Gastrocnemius medialis (tissue), 4 donors: ENCODE measurements at regions not wholly inside any gene's neighbourhood (a gene's known extent, or its start where the extent isn't known, plus 50 kb on each side); places are given as distances from the start of the nearest gene placed in this dataset.

Experiments
- ATAC-seq, 2 donors: fragments of 150-250 bp; one replicate each; pipeline ENCODE4 v1.9.1; 2016
- DNase-seq, 2 donors: peaks; one replicate each; pipeline ENCODE4 v3.0.0-alpha.2; 2019
- H3K27ac ChIP-seq, 4 donors: fragments of 200-600 bp; sonication (generic); 1 replicate in 1 of 4; 2 replicates in 3 of 4; pipeline ENCODE4 v1.5.1; 2016 to 2018; ENCODE audit warnings: mild to moderate bottlenecking in 2 of 4, moderate library complexity in 1 of 4
- H3K27me3 ChIP-seq, 3 donors: fragments of 200-600 bp; sonication (generic) in 2 of 3; 1 replicate in 1 of 3; 2 replicates in 2 of 3; pipeline versions ENCODE4 v1.5.1 to v1.6.0; 2016 to 2019; ENCODE audit warnings: mild to moderate bottlenecking in 1 of 3, moderate library complexity in 1 of 3
- H3K36me3 ChIP-seq, 2 donors: fragments of 200-600 bp; sonication (generic) in 1 of 2; one replicate each; pipeline ENCODE4 v1.5.1; 2017 to 2018
- H3K4me1 ChIP-seq, 2 donors: fragments of 200-600 bp; sonication (generic) in 1 of 2; one replicate each; pipeline ENCODE4 v1.5.1; 2016 to 2017; ENCODE audit warnings: mild to moderate bottlenecking in 2 of 2
- H3K4me3 ChIP-seq, 4 donors: fragments of 200-600 bp; sonication (generic) in 3 of 4; 1 replicate in 1 of 4; 2 replicates in 3 of 4; pipeline ENCODE4 v1.5.1; 2016 to 2019; ENCODE audit warnings: mild to moderate bottlenecking in 2 of 4
- H3K9me3 ChIP-seq, 3 donors: fragments of 200-600 bp; sonication (generic) in 2 of 3; 1 replicate in 1 of 3; 2 replicates in 2 of 3; pipeline ENCODE4 v1.5.1; 2016 to 2019
- POLR2A ChIP-seq, 2 donors: fragments of 450-650 bp; IDR thresholded peaks; one replicate each; pipeline ENCODE4 v1.6.1; 2017; ENCODE audit warnings: antibody characterized with exemption in 2 of 2, mild to moderate bottlenecking in 2 of 2, moderate library complexity in 2 of 2
- in situ Hi-C, 4 donors: fragments of 200-750 bp; cut with MboI; loops; one replicate each; pipeline versions ENCODE4 v1.15.0 to v1.8.0; 2017; ENCODE audit warnings: low sequenced_read_pairs in 4 of 4
- intact Hi-C: fragments of 100-400 bp; cut with DNase I; formaldehyde crosslinking; loops from one replicate; pipeline ENCODE4 v1.15.1; 2023; ENCODE audit warnings: low total_unique reads
- TF ChIP-seq, protein P1 (sequence below), 5 experiments: fragments of 450-650 bp in 3 of 5; fragments of 200-600 bp in 2 of 5; sonication (generic) in 2 of 5; IDR thresholded peaks in 4 of 5; conservative IDR thresholded peaks in 1 of 5; 1 replicate in 4 of 5; 2 replicates in 1 of 5; pipeline ENCODE4 v1.5.1; 2016 to 2019; ENCODE audit warnings: antibody characterized with exemption in 5 of 5, mild to moderate bottlenecking in 3 of 5, moderate library complexity in 3 of 5

DNA sequence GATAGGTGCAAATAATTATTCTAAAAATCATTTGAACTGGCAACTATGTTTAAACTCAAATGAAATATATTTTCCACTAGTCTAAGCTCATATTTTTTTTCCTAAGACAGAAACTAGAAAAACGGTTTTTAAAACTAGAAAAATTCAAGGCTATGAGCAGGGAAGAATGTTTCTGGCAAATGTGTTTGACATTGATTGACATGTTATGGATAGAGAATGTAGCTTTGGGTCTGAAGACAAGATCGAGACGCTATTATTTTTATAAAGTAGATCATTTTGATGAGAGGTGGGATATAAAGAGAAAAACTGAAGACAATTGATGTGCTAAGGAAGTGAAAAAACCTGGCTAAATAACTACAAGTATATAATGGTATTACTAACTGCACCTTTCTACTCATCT, 415.2 kb downstream of the GABRB3 start:
- Histone ChIP-seq H3K4me1 (no peaks in the 10 kb centered on the region), H3K27ac (no peak overlapping the region), H3K4me3 (no peak overlapping the region), H3K36me3 (no peaks in the 10 kb centered on the region), H3K9me3 (no peaks in the 10 kb centered on the region), H3K27me3 (no peaks in the 10 kb centered on the region)
- intact Hi-C loops (no loop called here), in situ Hi-C loops (no loop called here)
- ATAC-seq (no peak), DNase-seq (no peak)
- TF ChIP-seq, protein P1, sequence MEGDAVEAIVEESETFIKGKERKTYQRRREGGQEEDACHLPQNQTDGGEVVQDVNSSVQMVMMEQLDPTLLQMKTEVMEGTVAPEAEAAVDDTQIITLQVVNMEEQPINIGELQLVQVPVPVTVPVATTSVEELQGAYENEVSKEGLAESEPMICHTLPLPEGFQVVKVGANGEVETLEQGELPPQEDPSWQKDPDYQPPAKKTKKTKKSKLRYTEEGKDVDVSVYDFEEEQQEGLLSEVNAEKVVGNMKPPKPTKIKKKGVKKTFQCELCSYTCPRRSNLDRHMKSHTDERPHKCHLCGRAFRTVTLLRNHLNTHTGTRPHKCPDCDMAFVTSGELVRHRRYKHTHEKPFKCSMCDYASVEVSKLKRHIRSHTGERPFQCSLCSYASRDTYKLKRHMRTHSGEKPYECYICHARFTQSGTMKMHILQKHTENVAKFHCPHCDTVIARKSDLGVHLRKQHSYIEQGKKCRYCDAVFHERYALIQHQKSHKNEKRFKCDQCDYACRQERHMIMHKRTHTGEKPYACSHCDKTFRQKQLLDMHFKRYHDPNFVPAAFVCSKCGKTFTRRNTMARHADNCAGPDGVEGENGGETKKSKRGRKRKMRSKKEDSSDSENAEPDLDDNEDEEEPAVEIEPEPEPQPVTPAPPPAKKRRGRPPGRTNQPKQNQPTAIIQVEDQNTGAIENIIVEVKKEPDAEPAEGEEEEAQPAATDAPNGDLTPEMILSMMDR (IDR thresholded peaks at IDR 0.05 in 4 of 5, conservative IDR thresholded peaks at IDR 0.05 in 1 of 5), result no peak
- no peak for TF ChIP-seq POLR2A (IDR thresholded peaks at IDR 0.05)

DNA sequence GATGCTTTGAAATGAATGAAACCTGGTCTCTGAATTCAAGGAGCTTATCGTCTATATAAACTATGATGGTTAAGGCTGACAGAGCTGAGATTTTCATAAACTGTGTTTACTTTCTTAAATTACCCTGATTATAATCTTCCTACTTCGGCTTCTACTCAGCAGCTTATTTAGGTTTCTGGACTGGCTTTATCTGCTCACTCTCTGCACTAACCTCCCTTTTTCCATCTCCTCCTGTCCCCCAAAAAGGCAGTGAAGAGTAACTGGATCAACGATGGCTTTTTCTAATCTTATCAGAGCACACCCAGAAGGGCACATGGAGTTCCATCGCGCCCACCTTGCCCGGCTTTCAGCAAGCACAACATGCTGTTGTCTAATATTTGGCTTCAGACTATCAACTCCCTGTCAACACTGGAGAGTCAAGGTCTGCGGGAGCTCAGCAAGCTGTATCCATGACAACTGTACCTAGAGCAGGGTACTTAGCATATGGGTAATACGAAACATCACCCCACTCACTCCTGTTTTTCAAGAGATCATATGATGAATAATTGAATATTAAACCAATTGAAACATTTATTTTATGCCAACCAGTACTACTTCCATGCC, 417.3 kb downstream of the GABRB3 start:
- Histone ChIP-seq H3K36me3 (no peaks in the 10 kb centered on the region), H3K4me1 (no peaks in the 10 kb centered on the region), H3K4me3 (no peak overlapping the region), H3K27me3 (no peaks in the 10 kb centered on the region), H3K9me3 (no peaks in the 10 kb centered on the region), H3K27ac (no peak overlapping the region)
- TF ChIP-seq POLR2A (IDR thresholded peaks at IDR 0.05), result no peak
- TF ChIP-seq, protein P1 (IDR thresholded peaks at IDR 0.05 in 4 of 5, conservative IDR thresholded peaks at IDR 0.05 in 1 of 5), result no peak
- DNase-seq, result no peak
- in situ Hi-C loops, result no loop called here
- no peak for ATAC-seq
- intact Hi-C loops, result no loop called here

DNA sequence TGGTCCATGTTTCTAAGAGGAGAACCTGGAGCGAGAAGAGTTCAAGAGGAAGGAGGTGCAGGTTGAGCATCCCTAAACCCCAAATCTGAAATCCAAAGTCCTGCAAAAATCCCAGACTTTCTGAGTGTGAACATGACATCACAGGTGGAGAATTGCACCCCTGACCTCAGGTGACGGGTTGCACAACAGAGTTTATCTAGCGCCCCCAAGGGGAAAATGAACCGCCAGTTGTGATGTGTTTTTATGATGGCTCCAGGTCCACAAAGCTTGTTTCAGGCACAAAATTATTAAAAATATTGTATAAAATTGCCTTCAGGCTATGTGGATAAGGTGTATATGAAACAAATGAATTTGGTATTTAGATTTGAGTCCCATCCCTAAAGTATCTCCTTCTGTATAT, 420.0 kb downstream of the GABRB3 start:
- DNase-seq, result no peak
- Histone ChIP-seq H3K4me3 (no peak overlapping the region), H3K36me3 (no peaks in the 10 kb centered on the region), H3K27ac (no peak overlapping the region), H3K4me1 (no peaks in the 10 kb centered on the region), H3K9me3 (no peaks in the 10 kb centered on the region), H3K27me3 (no peaks in the 10 kb centered on the region)
- TF ChIP-seq, protein P1 (IDR thresholded peaks at IDR 0.05 in 4 of 5, conservative IDR thresholded peaks at IDR 0.05 in 1 of 5), result no peak
- TF ChIP-seq POLR2A (IDR thresholded peaks at IDR 0.05), result no peak
- in situ Hi-C loops (no loop called here), intact Hi-C loops (no loop called here)
- ATAC-seq, result no peak

DNA sequence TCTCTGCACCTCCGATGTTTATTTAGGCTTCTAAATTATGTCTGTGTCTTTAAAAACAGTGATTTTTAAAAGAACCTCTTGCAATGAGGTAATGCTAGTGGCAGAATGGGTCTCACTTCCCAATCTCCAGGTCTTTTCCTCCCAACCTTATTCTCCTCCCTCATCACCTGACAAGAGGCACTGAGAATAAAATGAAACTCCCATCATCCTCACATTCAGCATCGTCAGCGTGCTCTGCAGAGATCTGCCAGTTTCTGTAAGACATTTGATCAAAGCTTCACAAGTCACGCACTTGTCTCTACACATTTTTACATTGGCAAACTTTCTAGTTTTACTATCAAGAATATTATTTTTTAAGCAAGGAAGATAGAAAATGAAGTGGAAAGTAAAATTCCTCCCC, 420.5 kb downstream of the GABRB3 start:
- Histone ChIP-seq H3K4me3 (no peak overlapping the region), H3K27ac (no peak overlapping the region), H3K9me3 (no peaks in the 10 kb centered on the region), H3K4me1 (no peaks in the 10 kb centered on the region), H3K36me3 (no peaks in the 10 kb centered on the region), H3K27me3 (no peaks in the 10 kb centered on the region)
- DNase-seq, result no peak
- no peak for ATAC-seq
- intact Hi-C loops (no loop called here), in situ Hi-C loops (no loop called here)
- TF ChIP-seq, protein P1 (IDR thresholded peaks at IDR 0.05 in 4 of 5, conservative IDR thresholded peaks at IDR 0.05 in 1 of 5), result no peak
- TF ChIP-seq POLR2A (IDR thresholded peaks at IDR 0.05), result no peak

DNA sequence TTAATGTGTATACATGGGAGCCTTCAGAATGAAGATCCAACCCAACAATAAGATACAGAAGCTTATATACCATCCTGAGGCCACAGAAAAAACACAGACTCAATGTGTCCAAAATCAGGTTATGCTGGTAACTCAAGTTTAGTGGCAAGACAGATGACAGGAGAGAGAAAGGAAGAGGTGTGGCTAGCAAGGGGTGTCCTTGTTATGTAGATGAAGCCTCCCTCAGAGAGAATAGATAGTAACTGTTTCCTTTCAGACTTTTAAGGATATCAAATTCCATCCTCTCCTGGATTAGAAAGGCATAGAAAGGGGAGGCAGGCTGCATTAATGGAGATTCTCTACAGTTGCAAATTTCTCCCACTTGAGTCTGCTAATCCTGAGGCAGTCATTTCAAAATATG, 447.4 kb downstream of the GABRB3 start:
- no peaks in the 10 kb centered on the region for H3K27me3 ChIP-seq
- TF ChIP-seq, protein P1 (IDR thresholded peaks at IDR 0.05 in 4 of 5, conservative IDR thresholded peaks at IDR 0.05 in 1 of 5), result no peak
- no peak for TF ChIP-seq POLR2A (IDR thresholded peaks at IDR 0.05)
- H3K27ac ChIP-seq, result no peak overlapping the region
- DNase-seq (no peak), ATAC-seq (no peak)
- no peaks in the 10 kb centered on the region for H3K36me3 ChIP-seq
- no peaks in the 10 kb centered on the region for H3K4me1 ChIP-seq
- intact Hi-C loops, result no loop called here
- in situ Hi-C loops, result no loop called here
- no peak overlapping the region for H3K4me3 ChIP-seq
- no peaks in the 10 kb centered on the region for H3K9me3 ChIP-seq
